WERI-Rb-1 (cell line): ENCODE measurements at regions not wholly inside any gene's neighbourhood (a gene's known extent, or its start where the extent isn't known, plus 50 kb on each side); places are given as distances from the start of the nearest gene placed in this dataset.
"Not testable (repeated sequence)": the region's sequence is repeated elsewhere in the genome, so short reads cannot be mapped to it uniquely, and the experiment has no call there.

ENCODE experiments used
- DNase-seq: peaks from one replicate; pipeline ENCODE4 v3.0.0-alpha.2; 2020
- H3K27ac ChIP-seq: fragments of 250-450 bp; sonication (Bioruptor Pico); 2 replicates; pipeline ENCODE4 v1.5.1; 2020; ENCODE audit warnings: mild to moderate bottlenecking, moderate library complexity
- H3K27me3 ChIP-seq: fragments of 250-450 bp; sonication (Bioruptor Pico); 2 replicates; pipeline ENCODE4 v1.5.1; 2021; ENCODE audit warnings: mild to moderate bottlenecking, low read depth, moderate library complexity; ENCODE audit not compliant: insufficient read depth, severe bottlenecking
- H3K36me3 ChIP-seq: fragments of 250-450 bp; sonication (Bioruptor Pico); 2 replicates; pipeline ENCODE4 v1.5.1; 2020; ENCODE audit warnings: mild to moderate bottlenecking, moderate library complexity
- H3K4me3 ChIP-seq: 2 replicates; pipeline ENCODE4 v1.5.1; 2011; ENCODE audit warnings: low read depth, mild to moderate bottlenecking, control low read depth, low read length
- H3K9me3 ChIP-seq: fragments of 250-450 bp; sonication (Bioruptor Pico); 2 replicates; pipeline ENCODE4 v1.5.1; 2021; ENCODE audit warnings: mild to moderate bottlenecking, moderate library complexity; ENCODE audit not compliant: severe bottlenecking
- TF ChIP-seq, protein P1 (sequence below): IDR thresholded peaks from 2 replicates; pipeline ENCODE4 v1.5.1; 2011; ENCODE audit warnings: low read depth, mild to moderate bottlenecking, control low read depth, inconsistent platforms, low read length

DNA sequence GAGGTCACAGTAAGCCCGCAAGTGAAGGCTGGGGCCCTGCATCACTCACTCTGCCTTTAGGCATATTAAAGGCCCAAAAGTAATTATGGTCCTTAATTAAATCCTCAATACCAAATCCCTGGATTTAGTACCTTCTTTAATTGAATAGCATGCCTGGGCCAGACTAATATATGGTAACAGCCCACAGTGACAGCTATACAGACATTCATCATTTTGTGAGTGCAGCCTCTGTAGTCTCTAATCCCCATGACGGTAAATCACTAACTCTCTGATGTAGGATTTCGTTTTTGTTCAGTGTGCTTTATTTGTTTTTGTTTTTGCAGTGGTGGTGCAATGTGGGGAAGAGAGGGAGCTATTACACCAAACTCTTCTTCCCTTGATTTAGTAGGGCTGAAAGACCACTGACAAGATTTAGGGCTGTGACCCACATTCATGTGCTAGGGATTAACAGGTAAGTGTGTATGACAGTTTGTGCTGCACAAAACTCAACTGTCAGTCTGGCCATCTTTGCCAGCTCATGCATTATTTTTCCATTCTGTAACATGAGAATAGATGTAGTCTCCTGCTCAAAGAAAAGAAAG lies 60.6 kb upstream of the SLC39A8 start:
- peak; percentile 83 for DNase-seq
- TF ChIP-seq, protein P1, sequence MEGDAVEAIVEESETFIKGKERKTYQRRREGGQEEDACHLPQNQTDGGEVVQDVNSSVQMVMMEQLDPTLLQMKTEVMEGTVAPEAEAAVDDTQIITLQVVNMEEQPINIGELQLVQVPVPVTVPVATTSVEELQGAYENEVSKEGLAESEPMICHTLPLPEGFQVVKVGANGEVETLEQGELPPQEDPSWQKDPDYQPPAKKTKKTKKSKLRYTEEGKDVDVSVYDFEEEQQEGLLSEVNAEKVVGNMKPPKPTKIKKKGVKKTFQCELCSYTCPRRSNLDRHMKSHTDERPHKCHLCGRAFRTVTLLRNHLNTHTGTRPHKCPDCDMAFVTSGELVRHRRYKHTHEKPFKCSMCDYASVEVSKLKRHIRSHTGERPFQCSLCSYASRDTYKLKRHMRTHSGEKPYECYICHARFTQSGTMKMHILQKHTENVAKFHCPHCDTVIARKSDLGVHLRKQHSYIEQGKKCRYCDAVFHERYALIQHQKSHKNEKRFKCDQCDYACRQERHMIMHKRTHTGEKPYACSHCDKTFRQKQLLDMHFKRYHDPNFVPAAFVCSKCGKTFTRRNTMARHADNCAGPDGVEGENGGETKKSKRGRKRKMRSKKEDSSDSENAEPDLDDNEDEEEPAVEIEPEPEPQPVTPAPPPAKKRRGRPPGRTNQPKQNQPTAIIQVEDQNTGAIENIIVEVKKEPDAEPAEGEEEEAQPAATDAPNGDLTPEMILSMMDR: no peak
- H3K9me3 ChIP-seq: no peaks in the 10 kb centered on the region
- no peaks in the 10 kb centered on the region for H3K36me3 ChIP-seq
- peak overlapping the region; percentile 78 for H3K27ac ChIP-seq
- H3K4me3 ChIP-seq: peak overlapping the region; percentile 11; the same call in 1 of the 2 replicates
- no peaks in the 10 kb centered on the region for H3K27me3 ChIP-seq

DNA sequence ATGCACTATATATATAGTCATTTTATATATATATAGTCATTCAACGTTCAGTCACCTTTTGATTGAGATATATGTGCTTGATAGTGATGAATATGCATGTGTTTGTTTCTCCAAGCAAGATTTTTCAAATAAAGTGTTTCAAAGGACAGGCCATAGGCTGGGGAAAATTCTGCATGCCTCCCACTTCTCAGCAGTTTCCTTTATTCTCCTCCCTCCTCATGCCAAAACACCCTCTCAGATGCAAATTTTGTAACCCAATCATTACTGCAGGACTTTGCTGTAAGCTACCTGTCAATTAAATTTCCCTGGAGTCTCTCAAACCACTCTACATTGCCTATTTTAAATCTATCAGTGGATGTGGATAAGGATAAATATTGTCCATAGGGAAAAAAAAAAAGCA lies 65.6 kb upstream of the SLC39A8 start:
- not testable (repeated sequence) for H3K4me3 ChIP-seq, H3K27ac ChIP-seq, H3K9me3 ChIP-seq, H3K36me3 ChIP-seq, DNase-seq, H3K27me3 ChIP-seq

DNA sequence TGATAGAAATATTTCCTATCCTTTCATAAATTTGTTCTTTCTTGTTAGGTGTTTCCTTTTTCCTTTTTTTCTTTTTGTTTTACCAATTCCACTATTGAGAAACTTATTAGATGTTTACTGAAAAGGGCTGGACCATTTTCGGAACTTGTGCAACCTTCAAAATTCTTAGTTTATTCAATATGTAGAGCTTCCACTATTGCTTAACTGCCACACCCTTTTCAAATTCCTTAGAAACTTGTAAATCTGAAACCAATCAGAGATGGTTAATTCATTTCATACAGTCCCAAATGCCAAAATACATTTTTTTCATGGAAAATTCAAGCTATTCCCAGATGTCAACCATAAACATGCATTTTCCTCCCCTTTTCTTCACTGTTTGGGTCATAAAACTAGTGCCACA lies 66.1 kb upstream of the SLC39A8 start:
- no peak overlapping the region for H3K27ac ChIP-seq
- TF ChIP-seq, protein P1: no peak
- no peaks in the 10 kb centered on the region for H3K27me3 ChIP-seq
- no peak for DNase-seq
- H3K4me3 ChIP-seq: no peak overlapping the region
- H3K9me3 ChIP-seq: no peaks in the 10 kb centered on the region
- no peaks in the 10 kb centered on the region for H3K36me3 ChIP-seq

DNA sequence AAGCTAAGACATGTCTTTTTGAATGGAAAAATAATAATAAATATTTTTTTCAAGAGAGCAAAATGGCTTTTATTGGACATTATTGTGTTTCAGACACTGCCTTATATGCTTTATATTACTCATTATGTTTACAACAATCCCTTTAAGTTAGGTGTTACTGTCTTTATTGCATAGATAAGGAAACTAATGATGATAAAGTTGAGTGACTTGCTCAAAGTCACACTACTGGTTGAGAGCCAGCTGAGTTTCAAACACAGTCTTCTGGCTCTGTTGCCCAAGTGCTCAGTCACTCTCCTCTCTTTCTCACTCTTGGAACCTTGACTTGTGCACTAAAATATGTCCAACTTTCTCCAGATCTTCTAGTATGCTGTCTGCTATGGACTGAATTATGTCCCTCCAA lies 71.5 kb upstream of the SLC39A8 start:
- H3K36me3 ChIP-seq: no peaks in the 10 kb centered on the region

DNA sequence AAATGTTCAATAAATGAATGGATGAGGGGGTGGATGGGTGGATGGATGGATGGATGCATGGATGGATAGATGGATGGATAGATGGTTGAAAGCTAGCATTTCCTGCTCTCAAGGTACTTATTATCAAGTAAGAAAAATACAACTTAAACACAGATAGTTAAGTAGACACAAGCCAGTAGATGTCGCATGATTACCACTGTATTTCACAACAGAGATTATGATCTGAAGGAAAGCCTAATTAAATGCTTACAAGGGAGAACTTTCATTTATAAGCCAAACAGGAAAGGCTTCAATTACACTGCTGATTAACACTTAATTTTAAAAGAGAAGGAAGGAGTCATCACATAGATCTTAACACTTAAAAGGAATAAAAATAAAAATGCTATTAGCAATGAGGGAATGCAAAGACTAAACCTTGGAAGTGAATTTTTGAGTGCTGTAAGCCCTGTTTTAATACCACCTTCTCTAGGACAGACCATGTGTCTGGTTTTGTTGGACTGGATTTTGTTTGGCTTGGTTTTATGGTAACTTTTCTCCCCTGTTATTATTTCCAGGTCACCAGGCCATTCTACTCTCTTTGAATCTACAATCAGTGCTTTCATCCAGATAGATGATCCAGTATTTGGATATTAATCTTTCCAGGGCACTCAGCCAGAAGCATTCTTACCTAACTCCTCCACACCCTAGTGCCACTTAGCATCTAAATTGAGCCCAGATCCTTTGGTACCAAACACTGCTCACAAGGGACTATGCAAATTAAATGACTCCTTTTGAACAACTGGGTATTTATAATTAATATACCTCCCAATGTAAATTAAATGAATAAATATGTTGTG lies 75.5 kb upstream of the SLC39A8 start:
- Histone ChIP-seq H3K36me3 (no peaks in the 10 kb centered on the region), H3K9me3 (no peaks in the 10 kb centered on the region), H3K27ac (no peak overlapping the region), H3K4me3 (no peak overlapping the region), H3K27me3 (no peaks in the 10 kb centered on the region)
- DNase-seq: no peak
- TF ChIP-seq, protein P1: no peak

More for the DNA sequence above, 71.5 kb upstream of the SLC39A8 start:
- H3K4me3 ChIP-seq: no peak overlapping the region
- no peaks in the 10 kb centered on the region for H3K27me3 ChIP-seq
- TF ChIP-seq, protein P1: no peak
- DNase-seq: no peak
- no peak overlapping the region for H3K27ac ChIP-seq
- no peaks in the 10 kb centered on the region for H3K9me3 ChIP-seq

DNA sequence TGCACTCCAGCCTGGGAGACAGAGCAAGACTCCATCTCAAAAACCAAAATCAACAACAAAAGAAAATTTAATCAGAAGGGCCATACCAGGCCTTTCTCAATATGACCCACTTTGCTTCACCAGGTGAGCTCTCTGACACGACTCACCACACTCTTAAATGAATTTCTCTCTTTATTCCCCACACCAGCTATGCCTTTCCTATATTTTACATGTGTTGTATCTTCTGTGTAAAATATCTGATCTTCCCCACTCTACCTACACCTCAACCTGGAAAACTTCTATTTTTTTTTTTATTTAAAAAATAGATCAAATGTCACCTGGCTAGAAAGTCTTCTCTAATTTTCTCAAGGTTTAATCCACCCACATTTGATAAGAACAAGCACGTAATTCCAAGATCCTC lies 77.6 kb upstream of the SLC39A8 start:
- Histone ChIP-seq H3K27ac (no peak overlapping the region), H3K4me3 (no peak overlapping the region), H3K9me3 (no peaks in the 10 kb centered on the region), H3K27me3 (no peaks in the 10 kb centered on the region), H3K36me3 (no peaks in the 10 kb centered on the region)
- DNase-seq: no peak
- TF ChIP-seq, protein P1: no peak
